OCI-LY7 (cell line): ENCODE measurements at regions not wholly inside any gene's neighbourhood (a gene's known extent, or its start where the extent isn't known, plus 50 kb on each side); places are given as distances from the start of the nearest gene placed in this dataset.

ENCODE experiments used
- BruUV-seq: library from RNA; stranded (reverse); fragments of 400-500 nt; replicated peaks from 2 replicates; lab custom pipeline; 2021; lab: Mats Ljungman, UMichigan
- CTCF ChIA-PET: fragments of 300-600 bp; sonication (Branson Sonifier 250); formaldehyde crosslinking; loops from one replicate; lab custom pipeline; 2022; ENCODE audit warnings: antibody characterized with exemption; ENCODE audit not compliant: unreplicated experiment; lab: Charles Lee
- POLR2A ChIA-PET: fragments of 300-600 bp; sonication (Branson Sonifier 250); formaldehyde crosslinking; loops from one replicate; lab custom pipeline; 2022; ENCODE audit warnings: antibody characterized with exemption; lab: Charles Lee
- DNase-seq: peaks from one replicate; pipeline ENCODE4 v3.0.0-alpha.2; 2015; ENCODE audit warnings: low spot score
- H2AFZ ChIP-seq: fragments of 200-600 bp; sonication (generic), shearing (Covaris generic); 2 replicates; pipeline ENCODE4 v1.6.1; 2014; ENCODE audit warnings: mild to moderate bottlenecking, antibody characterized with exemption, low read length, moderate library complexity
- H3K27ac ChIP-seq: fragments of 200-600 bp; sonication (generic); 2 replicates; pipeline ENCODE4 v1.5.1; 2014; ENCODE audit warnings: mixed run types, low read depth, mild to moderate bottlenecking, moderate library complexity, low read length, inconsistent platforms; ENCODE audit not compliant: poor library complexity, severe bottlenecking
- H3K36me3 ChIP-seq: fragments of 200-600 bp; sonication (generic); 2 replicates; pipeline ENCODE4 v1.6.1; 2014; ENCODE audit warnings: mild to moderate bottlenecking, antibody characterized with exemption, low read length, moderate library complexity, mixed read lengths; ENCODE audit not compliant: insufficient read depth
- H3K4me1 ChIP-seq: fragments of 200-600 bp; sonication (generic); 2 replicates; pipeline ENCODE4 v1.5.1; 2014; ENCODE audit warnings: mild to moderate bottlenecking, low read length; ENCODE audit not compliant: insufficient read depth, poor library complexity, severe bottlenecking
- H3K4me2 ChIP-seq: fragments of 200-600 bp; sonication (generic); 2 replicates; pipeline ENCODE4 v1.6.1; 2014; ENCODE audit warnings: mild to moderate bottlenecking, low read length
- H3K4me3 ChIP-seq: fragments of 200-600 bp; sonication (generic); 2 replicates; pipeline ENCODE4 v1.5.1; 2014; ENCODE audit warnings: mild to moderate bottlenecking, low read depth, low read length; ENCODE audit not compliant: poor library complexity, severe bottlenecking
- H3K79me2 ChIP-seq: fragments of 200-600 bp; sonication (generic); 2 replicates; pipeline ENCODE4 v1.6.1; 2016; ENCODE audit warnings: low read depth, mild to moderate bottlenecking, low read length, moderate library complexity, mixed read lengths; ENCODE audit not compliant: insufficient read depth
- H3K9me2 ChIP-seq: fragments of 200-600 bp; sonication (generic); 2 replicates; pipeline ENCODE4 v1.6.1; 2016; ENCODE audit warnings: mild to moderate bottlenecking, low read length, mixed read lengths; ENCODE audit not compliant: insufficient read depth
- H3K9me3 ChIP-seq: fragments of 200-600 bp; sonication (generic); 2 replicates; pipeline ENCODE4 v1.6.1; 2014; ENCODE audit warnings: mild to moderate bottlenecking, mixed run types, low read length, mixed read lengths
- H4K20me1 ChIP-seq: fragments of 200-600 bp; sonication (generic); 2 replicates; pipeline ENCODE4 v1.6.1; 2014; ENCODE audit warnings: mild to moderate bottlenecking, antibody characterized with exemption, low read length, moderate library complexity, mixed read lengths; ENCODE audit not compliant: insufficient read depth
- EZH2phosphoT487 ChIP-seq: fragments of 200-600 bp; sonication (generic); IDR thresholded peaks from 2 replicates; pipeline ENCODE4 v1.6.1; 2018; ENCODE audit warnings: low read depth, borderline replicate concordance, mild to moderate bottlenecking, mixed run types, antibody characterized with exemption, low read length, moderate library complexity, mixed read lengths
- intact Hi-C: fragments of 100-400 bp; cut with micrococcal nuclease; formaldehyde crosslinking; loops from one replicate; pipeline ENCODE4 v1.10.0; 2022; ENCODE audit not compliant: unreplicated experiment
- TF ChIP-seq, protein P1 (sequence below): fragments of 200-600 bp; sonication (generic); conservative IDR thresholded peaks from 2 replicates; pipeline ENCODE4 v1.5.1; 2014; ENCODE audit warnings: mild to moderate bottlenecking, antibody characterized with exemption, low read length, moderate library complexity, mixed read lengths

DNA sequence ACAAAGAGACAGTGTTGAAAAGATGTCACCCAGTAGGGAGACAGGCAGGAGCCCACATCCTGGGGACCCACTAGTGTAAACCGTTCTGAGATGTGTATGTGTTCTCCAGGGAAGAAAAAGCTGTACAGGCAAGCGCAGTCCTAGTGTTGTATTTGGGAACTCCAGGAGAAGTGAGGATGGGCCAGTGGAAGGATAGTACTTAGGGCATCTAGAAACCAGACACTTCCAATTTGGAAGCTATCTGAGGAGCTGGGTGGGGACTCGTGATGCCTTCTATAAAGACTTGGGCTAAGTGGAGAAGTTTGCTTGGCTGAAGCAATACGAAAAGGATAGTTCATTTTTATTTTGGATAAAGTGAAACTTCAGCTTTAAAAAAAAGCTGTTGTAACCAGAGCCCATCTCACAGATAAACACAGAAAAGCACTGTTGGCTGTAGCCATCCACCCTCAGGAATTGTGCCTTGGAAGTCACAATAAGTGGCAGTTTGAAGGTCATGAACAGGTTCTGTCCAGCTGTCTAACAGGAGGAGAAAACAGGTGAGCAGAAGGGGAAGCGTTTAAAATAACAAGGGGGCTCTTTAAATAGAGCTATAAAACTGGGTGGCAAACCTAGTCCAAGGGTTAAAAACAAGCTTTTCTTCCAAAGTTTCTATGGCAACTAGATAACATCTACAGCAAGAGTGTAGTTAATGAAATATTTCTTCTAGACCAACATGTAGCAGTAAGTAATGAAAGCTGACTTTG lies 108.0 kb upstream of the ARHGAP5 start:
- intact Hi-C loops = no loop called here
- Histone ChIP-seq H3K4me2 (no peak overlapping the region), H3K9me3 (no peaks in the 10 kb centered on the region), H3K9me2 (no peaks in the 10 kb centered on the region), H3K4me1 (peaks cover 8% of the 10 kb centered on the region), H3K27ac (no peak overlapping the region), H3K79me2 (no peaks in the 10 kb centered on the region), H2AFZ (no peak overlapping the region; the same call in 1 of the 2 replicates), H3K36me3 (no peaks in the 10 kb centered on the region), H4K20me1 (no peaks in the 10 kb centered on the region), H3K4me3 (no peak overlapping the region)
- CTCF ChIA-PET = no interaction called here
- no peak for TF ChIP-seq EZH2phosphoT487
- TF ChIP-seq, protein P1, sequence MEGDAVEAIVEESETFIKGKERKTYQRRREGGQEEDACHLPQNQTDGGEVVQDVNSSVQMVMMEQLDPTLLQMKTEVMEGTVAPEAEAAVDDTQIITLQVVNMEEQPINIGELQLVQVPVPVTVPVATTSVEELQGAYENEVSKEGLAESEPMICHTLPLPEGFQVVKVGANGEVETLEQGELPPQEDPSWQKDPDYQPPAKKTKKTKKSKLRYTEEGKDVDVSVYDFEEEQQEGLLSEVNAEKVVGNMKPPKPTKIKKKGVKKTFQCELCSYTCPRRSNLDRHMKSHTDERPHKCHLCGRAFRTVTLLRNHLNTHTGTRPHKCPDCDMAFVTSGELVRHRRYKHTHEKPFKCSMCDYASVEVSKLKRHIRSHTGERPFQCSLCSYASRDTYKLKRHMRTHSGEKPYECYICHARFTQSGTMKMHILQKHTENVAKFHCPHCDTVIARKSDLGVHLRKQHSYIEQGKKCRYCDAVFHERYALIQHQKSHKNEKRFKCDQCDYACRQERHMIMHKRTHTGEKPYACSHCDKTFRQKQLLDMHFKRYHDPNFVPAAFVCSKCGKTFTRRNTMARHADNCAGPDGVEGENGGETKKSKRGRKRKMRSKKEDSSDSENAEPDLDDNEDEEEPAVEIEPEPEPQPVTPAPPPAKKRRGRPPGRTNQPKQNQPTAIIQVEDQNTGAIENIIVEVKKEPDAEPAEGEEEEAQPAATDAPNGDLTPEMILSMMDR = no peak
- BruUV-seq = no TSS peak
- no peak for DNase-seq
- POLR2A ChIA-PET = interaction anchor here (0.6 to 1.0 kb wide), 3 partner anchors 12 to 449 kb away, joined by 3 to 5 read pairs (median 4); no protein-coding TSS in a partner anchor

DNA sequence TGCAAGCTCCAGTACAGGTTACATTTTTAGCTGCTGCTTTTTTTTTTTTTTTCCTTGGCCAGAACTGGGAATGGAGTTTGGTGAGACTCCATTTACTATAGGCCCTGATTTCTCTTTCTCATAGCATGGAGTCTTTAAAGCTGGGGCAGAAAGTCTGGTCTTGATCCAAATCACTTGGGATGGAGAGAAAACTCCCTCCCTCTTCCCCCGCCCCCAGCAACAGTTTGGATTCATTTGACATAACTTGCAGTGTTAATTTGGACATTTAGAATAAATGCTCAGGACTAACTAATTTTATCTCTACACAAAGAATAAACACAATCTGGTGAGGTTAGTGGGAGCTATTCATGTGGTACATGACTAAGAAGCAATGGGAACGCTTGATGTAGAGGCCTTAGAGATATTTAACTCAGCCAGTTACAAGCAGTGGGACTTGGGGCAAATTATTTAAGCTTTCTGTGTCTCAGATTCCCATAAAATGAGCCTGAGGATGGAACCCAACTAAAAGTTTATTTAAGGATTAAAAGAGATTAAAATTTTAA lies 107.3 kb upstream of the ARHGAP5 start:
- no peak for DNase-seq
- Histone ChIP-seq H4K20me1 (no peaks in the 10 kb centered on the region), H3K36me3 (no peaks in the 10 kb centered on the region), H3K4me3 (no peak overlapping the region), H3K79me2 (no peaks in the 10 kb centered on the region), H3K27ac (no peak overlapping the region), H3K9me2 (no peaks in the 10 kb centered on the region), H2AFZ (no peak overlapping the region), H3K4me2 (no peak overlapping the region), H3K4me1 (peaks cover 8% of the 10 kb centered on the region), H3K9me3 (no peaks in the 10 kb centered on the region)
- no TSS peak for BruUV-seq
- ChIA-PET POLR2A (interaction anchor here (0.6 to 1.0 kb wide), 3 partner anchors 11 to 449 kb away, joined by 3 to 5 read pairs (median 4); no protein-coding TSS in a partner anchor), CTCF (no interaction called here)
- TF ChIP-seq, protein P1 = no peak
- no peak for TF ChIP-seq EZH2phosphoT487
- intact Hi-C loops = no loop called here

DNA sequence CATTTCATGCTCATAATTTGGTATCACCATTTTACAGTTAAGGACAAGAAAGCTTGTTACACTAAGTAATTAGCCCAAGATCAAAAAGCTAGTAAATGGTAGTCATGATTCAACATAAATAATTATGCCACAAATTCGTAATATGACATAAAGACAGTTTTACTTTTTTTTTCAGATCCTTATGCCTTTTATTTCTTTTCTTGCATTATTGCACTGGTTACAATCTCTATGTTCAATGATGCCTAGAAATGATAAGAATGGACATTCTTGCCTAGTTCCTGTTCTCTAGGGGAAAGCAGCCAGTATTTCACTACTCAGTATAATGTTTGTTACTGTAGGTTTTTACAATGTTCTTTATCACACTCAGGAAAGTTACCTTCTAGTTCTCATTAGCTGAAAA lies 106.4 kb upstream of the ARHGAP5 start:
- Histone ChIP-seq H3K4me3 (no peak overlapping the region), H3K36me3 (no peaks in the 10 kb centered on the region), H2AFZ (no peak overlapping the region), H3K4me1 (peaks cover 8% of the 10 kb centered on the region), H3K4me2 (no peak overlapping the region), H3K9me2 (no peaks in the 10 kb centered on the region), H3K27ac (no peak overlapping the region), H4K20me1 (no peaks in the 10 kb centered on the region), H3K9me3 (no peaks in the 10 kb centered on the region), H3K79me2 (no peaks in the 10 kb centered on the region)
- BruUV-seq = no TSS peak
- CTCF ChIA-PET = no interaction called here
- POLR2A ChIA-PET = interaction anchor here (0.6 kb wide), 1 partner anchor 193 kb away, joined by 3 read pairs; no protein-coding TSS in a partner anchor
- intact Hi-C loops = no loop called here
- no peak for DNase-seq
- TF ChIP-seq, protein P1 = no peak
- TF ChIP-seq EZH2phosphoT487 = no peak
